Mesodermal cell (in vitro differentiated cells): ENCODE measurements at regions not wholly inside any gene's neighbourhood (a gene's known extent, or its start where the extent isn't known, plus 50 kb on each side); places are given as distances from the start of the nearest gene placed in this dataset.

Experiments
- H3K27ac ChIP-seq: 2 replicates; pipeline ENCODE4 v1.7.0; 2013; ENCODE audit warnings: mild to moderate bottlenecking, low read depth, low read length, moderate library complexity; ENCODE audit not compliant: severe bottlenecking
- H3K36me3 ChIP-seq: 2 replicates; pipeline ENCODE4 v1.7.1; 2013; ENCODE audit warnings: mild to moderate bottlenecking, low read length, moderate library complexity; ENCODE audit not compliant: control insufficient read depth, insufficient read depth
- H3K4me1 ChIP-seq: one replicate; pipeline ENCODE4 v1.7.1; 2013; ENCODE audit warnings: mild to moderate bottlenecking, low read length; ENCODE audit not compliant: insufficient read depth, control insufficient read depth, poor library complexity, severe bottlenecking
- H3K4me3 ChIP-seq: 2 replicates; pipeline ENCODE4 v1.7.0; 2013; ENCODE audit warnings: low read length, control low read depth, mild to moderate bottlenecking; ENCODE audit not compliant: insufficient read depth, poor library complexity, severe bottlenecking; ENCODE audit errors: extremely low read depth
- H3K9me3 ChIP-seq: 2 replicates; pipeline ENCODE4 v1.7.1; 2013; ENCODE audit warnings: mild to moderate bottlenecking, low read length, moderate library complexity; ENCODE audit not compliant: control insufficient read depth
- WGBS, 2 experiments: methylation state at CpG; one replicate each; pipeline ENCODE4 v1.1.5; 2013; ENCODE audit warnings: missing lambda C conversion rate in 2 of 2; ENCODE audit not compliant: insufficient coverage in 2 of 2; 5-methylcytosine and 5-hydroxymethylcytosine counted together

GRCh38 chr3:181549266-181549665 lies 162.5 kb upstream of the SOX2 start:
- Histone ChIP-seq H3K4me3 (no peak overlapping the region), H3K4me1 (no peaks in the 10 kb centered on the region), H3K36me3 (no peaks in the 10 kb centered on the region), H3K27ac (no peak overlapping the region), H3K9me3 (no peaks in the 10 kb centered on the region)
- 91 to 94% methylated on average over 3 of the region's 3 CpGs for WGBS, 2 experiments

GRCh38 chr3:181541414-181541813 lies 170.3 kb upstream of the SOX2 start:
- no peaks in the 10 kb centered on the region for H3K36me3 ChIP-seq
- H3K4me1 ChIP-seq, result no peaks in the 10 kb centered on the region
- H3K27ac ChIP-seq, result no peak overlapping the region
- WGBS, 2 experiments, result no CpG with 5 or more reads among the region's 2 CpGs
- H3K9me3 ChIP-seq, result no peaks in the 10 kb centered on the region
- no peak overlapping the region for H3K4me3 ChIP-seq

- no peaks in the 10 kb centered on the region for H3K36me3 ChIP-seq
- WGBS, 2 experiments, result 90% methylated on average over 2 of the region's 3 CpGs; no CpG with 5 or more reads in 1 of the 2 experiments
- no peaks in the 10 kb centered on the region for H3K9me3 ChIP-seq
- H3K4me3 ChIP-seq, result no peak overlapping the region
- no peak overlapping the region for H3K27ac ChIP-seq
- no peaks in the 10 kb centered on the region for H3K4me1 ChIP-seq
Observed at GRCh38 chr3:181534781-181535221, 176.9 kb upstream of the SOX2 start.

- no peaks in the 10 kb centered on the region for H3K9me3 ChIP-seq
- no peak overlapping the region for H3K4me3 ChIP-seq
Observed at GRCh38 chr3:181533811-181534210, 177.9 kb upstream of the SOX2 start.

GRCh38 chr3:181530584-181530983 lies 181.1 kb upstream of the SOX2 start:
- Histone ChIP-seq H3K4me3 (no peak overlapping the region), H3K4me1 (no peaks in the 10 kb centered on the region), H3K36me3 (no peaks in the 10 kb centered on the region), H3K27ac (no peak overlapping the region), H3K9me3 (no peaks in the 10 kb centered on the region)

More at GRCh38 chr3:181533811-181534210, 177.9 kb upstream of the SOX2 start:
- Histone ChIP-seq H3K36me3 (no peaks in the 10 kb centered on the region), H3K4me1 (no peaks in the 10 kb centered on the region), H3K27ac (no peak overlapping the region)
- WGBS, 2 experiments, result 68 to 70% methylated on average over 2 to 3 of the region's 4 CpGs

GRCh38 chr3:181521831-181522230 lies 189.9 kb upstream of the SOX2 start:
- no peaks in the 10 kb centered on the region for H3K4me1 ChIP-seq
- H3K27ac ChIP-seq, result no peak overlapping the region
- no CpG with 5 or more reads among the region's 2 CpGs for WGBS, 2 experiments
- H3K36me3 ChIP-seq, result no peaks in the 10 kb centered on the region
- no peaks in the 10 kb centered on the region for H3K9me3 ChIP-seq
- no peak overlapping the region for H3K4me3 ChIP-seq

- WGBS, 2 experiments, result 60 to 100% methylated on average over 1 of the region's 3 CpGs
- H3K4me3 ChIP-seq, result no peak overlapping the region
- no peaks in the 10 kb centered on the region for H3K4me1 ChIP-seq
- no peak overlapping the region for H3K27ac ChIP-seq
- H3K36me3 ChIP-seq, result no peaks in the 10 kb centered on the region
- no peaks in the 10 kb centered on the region for H3K9me3 ChIP-seq
Observed at GRCh38 chr3:181518222-181518621, 193.5 kb upstream of the SOX2 start.

GRCh38 chr3:181512787-181513186 lies 198.9 kb upstream of the SOX2 start:
- Histone ChIP-seq H3K36me3 (no peaks in the 10 kb centered on the region), H3K9me3 (peaks cover 13% of the 10 kb centered on the region), H3K27ac (no peak overlapping the region), H3K4me1 (no peaks in the 10 kb centered on the region), H3K4me3 (no peak overlapping the region)
- 40 to 89% methylated on average over 1 of the region's 1 CpG for WGBS, 2 experiments

GRCh38 chr3:181510500-181510899 lies 201.2 kb upstream of the SOX2 start:
- Histone ChIP-seq H3K4me3 (no peak overlapping the region), H3K27ac (no peak overlapping the region), H3K36me3 (no peaks in the 10 kb centered on the region), H3K9me3 (peaks cover 13% of the 10 kb centered on the region), H3K4me1 (no peaks in the 10 kb centered on the region)
- 70 to 81% methylated on average over 2 of the region's 3 CpGs for WGBS, 2 experiments

- H3K36me3 ChIP-seq, result no peaks in the 10 kb centered on the region
- H3K4me3 ChIP-seq, result no peak overlapping the region
- no peak overlapping the region for H3K27ac ChIP-seq
- 71 to 89% methylated on average over 1 of the region's 3 CpGs for WGBS, 2 experiments
- H3K9me3 ChIP-seq, result no peaks in the 10 kb centered on the region
- H3K4me1 ChIP-seq, result no peaks in the 10 kb centered on the region
Observed at GRCh38 chr3:181497358-181497757, 214.4 kb upstream of the SOX2 start.

GRCh38 chr3:181493423-181493822 lies 218.3 kb upstream of the SOX2 start:
- no peak overlapping the region for H3K4me3 ChIP-seq

More at GRCh38 chr3:181493423-181493822, 218.3 kb upstream of the SOX2 start:
- no peaks in the 10 kb centered on the region for H3K4me1 ChIP-seq
- 90 to 94% methylated on average over 3 of the region's 3 CpGs for WGBS, 2 experiments
- H3K36me3 ChIP-seq, result no peaks in the 10 kb centered on the region
- no peak overlapping the region for H3K27ac ChIP-seq
- H3K9me3 ChIP-seq, result no peaks in the 10 kb centered on the region
